Glutamatergic neuron (in vitro differentiated cells): ENCODE measurements at regions not wholly inside any gene's neighbourhood (a gene's known extent, or its start where the extent isn't known, plus 50 kb on each side); places are given as distances from the start of the nearest gene placed in this dataset.

ENCODE experiments used
- DNase-seq: peaks from one replicate; pipeline ENCODE4 v3.0.0; 2022
- H3K27ac Mint-ChIP-seq: one replicate; pipeline ENCODE4 v1.8.0; 2020; ENCODE audit warnings: mild to moderate bottlenecking, mixed read lengths, inconsistent platforms; ENCODE audit not compliant: unreplicated experiment
- H3K27me3 Mint-ChIP-seq: one replicate; pipeline ENCODE4 v1.8.0; 2020; ENCODE audit warnings: mild to moderate bottlenecking, moderate library complexity, mixed read lengths, inconsistent platforms; ENCODE audit not compliant: unreplicated experiment
- H3K36me3 Mint-ChIP-seq: one replicate; pipeline ENCODE4 v1.8.0; 2020; ENCODE audit warnings: mild to moderate bottlenecking, mixed read lengths, inconsistent platforms; ENCODE audit not compliant: unreplicated experiment
- H3K4me1 Mint-ChIP-seq: one replicate; pipeline ENCODE4 v1.8.0; 2020; ENCODE audit warnings: mild to moderate bottlenecking, low read depth, mixed read lengths, inconsistent platforms; ENCODE audit not compliant: unreplicated experiment
- H3K4me3 Mint-ChIP-seq: one replicate; pipeline ENCODE4 v1.8.0; 2020; ENCODE audit warnings: mild to moderate bottlenecking, mixed read lengths, inconsistent platforms; ENCODE audit not compliant: unreplicated experiment
- H3K9me3 Mint-ChIP-seq: one replicate; pipeline ENCODE4 v1.8.0; 2020; ENCODE audit warnings: mild to moderate bottlenecking, moderate library complexity, mixed read lengths, inconsistent platforms; ENCODE audit not compliant: unreplicated experiment
- TF ChIP-seq, protein P1 (sequence below): fragments of 200-600 bp; sonication (generic); IDR thresholded peaks from one replicate; pipeline ENCODE4 v1.5.0; 2021; ENCODE audit not compliant: partially characterized antibody, unreplicated experiment

DNA sequence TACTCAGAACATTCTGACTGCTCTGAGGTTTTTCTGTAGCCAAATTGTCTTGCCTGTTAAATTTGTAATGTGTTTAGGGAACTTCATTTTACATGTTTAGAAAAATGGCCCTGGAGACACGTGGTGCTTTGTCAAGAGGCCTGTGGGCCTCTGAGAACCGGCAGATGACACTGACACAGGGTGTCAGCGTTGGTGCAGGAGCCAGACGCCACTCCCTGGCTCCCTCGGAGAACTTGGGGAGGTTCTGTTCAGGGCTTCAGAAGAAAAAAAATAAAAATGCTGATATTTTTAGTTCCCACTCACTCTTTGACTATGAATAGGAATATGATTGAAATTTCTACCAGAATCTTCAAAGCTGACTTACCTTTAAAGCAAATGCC lies 190.9 kb upstream of the GATB start:
- no peaks in the 10 kb centered on the region for H3K9me3 Mint-ChIP-seq
- no peak overlapping the region for H3K4me3 Mint-ChIP-seq
- no peak for DNase-seq
- peaks cover 2% of the 10 kb centered on the region for H3K27me3 Mint-ChIP-seq
- H3K27ac Mint-ChIP-seq: no peak overlapping the region
- TF ChIP-seq, protein P1, sequence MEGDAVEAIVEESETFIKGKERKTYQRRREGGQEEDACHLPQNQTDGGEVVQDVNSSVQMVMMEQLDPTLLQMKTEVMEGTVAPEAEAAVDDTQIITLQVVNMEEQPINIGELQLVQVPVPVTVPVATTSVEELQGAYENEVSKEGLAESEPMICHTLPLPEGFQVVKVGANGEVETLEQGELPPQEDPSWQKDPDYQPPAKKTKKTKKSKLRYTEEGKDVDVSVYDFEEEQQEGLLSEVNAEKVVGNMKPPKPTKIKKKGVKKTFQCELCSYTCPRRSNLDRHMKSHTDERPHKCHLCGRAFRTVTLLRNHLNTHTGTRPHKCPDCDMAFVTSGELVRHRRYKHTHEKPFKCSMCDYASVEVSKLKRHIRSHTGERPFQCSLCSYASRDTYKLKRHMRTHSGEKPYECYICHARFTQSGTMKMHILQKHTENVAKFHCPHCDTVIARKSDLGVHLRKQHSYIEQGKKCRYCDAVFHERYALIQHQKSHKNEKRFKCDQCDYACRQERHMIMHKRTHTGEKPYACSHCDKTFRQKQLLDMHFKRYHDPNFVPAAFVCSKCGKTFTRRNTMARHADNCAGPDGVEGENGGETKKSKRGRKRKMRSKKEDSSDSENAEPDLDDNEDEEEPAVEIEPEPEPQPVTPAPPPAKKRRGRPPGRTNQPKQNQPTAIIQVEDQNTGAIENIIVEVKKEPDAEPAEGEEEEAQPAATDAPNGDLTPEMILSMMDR: no peak
- H3K4me1 Mint-ChIP-seq: no peaks in the 10 kb centered on the region
- peaks cover 10% of the 10 kb centered on the region for H3K36me3 Mint-ChIP-seq

DNA sequence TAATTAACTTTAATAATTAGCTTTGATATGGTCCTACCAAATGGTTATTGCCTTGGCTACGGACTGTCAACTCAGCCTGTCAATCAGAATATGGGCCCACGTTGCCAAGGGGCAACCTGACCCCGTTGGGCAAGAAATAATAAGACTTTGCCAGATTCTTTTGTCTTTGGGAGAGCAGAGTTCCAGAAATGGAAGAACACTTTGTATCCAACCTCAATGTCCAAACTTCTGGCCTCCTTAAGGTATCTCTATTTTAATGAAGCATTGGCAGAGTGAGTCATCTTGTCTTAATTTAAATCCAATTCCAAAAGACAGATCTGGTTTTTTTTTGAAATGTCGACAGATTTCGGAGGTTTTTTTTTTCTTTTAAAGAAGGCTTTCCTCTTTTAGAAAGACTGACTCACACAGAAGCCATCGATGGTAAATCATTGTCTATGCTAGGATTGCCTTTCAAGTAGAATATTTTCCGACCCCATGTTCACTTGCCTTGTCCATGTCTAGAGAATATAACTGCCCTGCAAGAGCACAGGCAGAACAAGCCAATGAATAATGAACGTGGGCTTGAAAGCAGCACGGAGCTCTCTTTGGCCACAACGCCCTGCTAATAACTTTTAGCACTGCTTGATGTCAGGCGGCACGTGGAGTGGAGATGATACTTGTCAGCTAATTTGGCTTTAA lies 190.3 kb upstream of the GATB start:
- H3K36me3 Mint-ChIP-seq: peaks cover 14% of the 10 kb centered on the region
- TF ChIP-seq, protein P1: no peak
- H3K27ac Mint-ChIP-seq: no peak overlapping the region
- H3K27me3 Mint-ChIP-seq: peaks cover 2% of the 10 kb centered on the region
- DNase-seq: no peak
- peaks cover 2% of the 10 kb centered on the region for H3K9me3 Mint-ChIP-seq
- H3K4me3 Mint-ChIP-seq: no peak overlapping the region
- no peaks in the 10 kb centered on the region for H3K4me1 Mint-ChIP-seq

DNA sequence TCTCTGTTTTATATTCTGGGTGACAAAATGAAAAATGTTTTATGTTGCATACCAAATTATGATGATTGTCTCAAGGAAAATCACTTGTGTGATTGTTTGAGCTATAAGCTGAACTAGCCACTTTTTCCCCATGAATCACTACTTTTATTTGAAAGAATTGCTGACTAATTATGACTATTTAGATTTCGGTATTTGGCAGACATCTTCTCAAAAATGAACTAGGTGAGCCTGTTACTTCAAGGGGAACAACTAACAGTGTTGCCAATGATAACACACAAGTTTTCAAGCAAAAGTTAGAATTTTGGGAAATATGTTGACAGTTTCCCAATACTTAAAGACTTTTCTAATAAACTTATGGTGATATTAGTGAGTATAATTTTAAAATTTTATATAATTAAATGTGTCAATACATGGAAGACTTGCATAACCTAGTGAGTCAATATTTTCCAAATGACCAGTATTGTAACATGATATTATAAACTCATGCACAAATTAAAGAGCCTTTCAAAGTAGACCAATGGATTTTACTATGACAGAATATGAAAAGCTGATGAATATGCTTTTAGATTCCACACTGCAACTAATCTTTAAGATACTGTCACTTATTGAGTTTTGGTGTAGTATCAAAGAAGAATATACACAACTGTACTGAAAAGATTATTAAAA lies 187.7 kb upstream of the GATB start:
- TF ChIP-seq, protein P1: no peak

DNA sequence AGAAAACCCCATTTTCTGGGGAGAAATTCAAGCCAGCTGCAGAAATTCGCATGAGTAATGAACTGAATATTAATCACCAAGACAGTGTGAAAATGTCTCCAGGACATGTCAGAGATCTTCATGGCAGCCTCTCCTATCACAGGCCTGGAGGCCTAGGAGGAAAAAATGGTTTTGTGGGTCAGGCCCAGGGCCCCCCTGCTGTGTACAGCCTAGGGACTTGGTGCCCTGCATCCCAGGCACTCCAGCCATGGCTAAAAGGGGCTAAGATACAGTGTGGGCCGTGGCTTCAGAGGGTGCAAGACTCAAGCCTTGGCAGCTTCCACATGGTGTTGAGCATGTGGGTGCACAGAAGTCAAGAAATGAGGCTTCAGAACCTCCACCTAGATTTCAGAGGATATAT lies 185.9 kb upstream of the GATB start:
- Mint-ChIP-seq H3K9me3 (peaks cover 3% of the 10 kb centered on the region), H3K27me3 (peaks cover 2% of the 10 kb centered on the region), H3K27ac (no peak overlapping the region), H3K4me3 (no peak overlapping the region), H3K36me3 (peaks cover 27% of the 10 kb centered on the region), H3K4me1 (no peaks in the 10 kb centered on the region)
- TF ChIP-seq, protein P1: no peak
- DNase-seq: no peak

More for the DNA sequence above, 187.7 kb upstream of the GATB start:
- peaks cover 26% of the 10 kb centered on the region for H3K36me3 Mint-ChIP-seq
- no peak overlapping the region for H3K4me3 Mint-ChIP-seq
- no peaks in the 10 kb centered on the region for H3K4me1 Mint-ChIP-seq
- H3K9me3 Mint-ChIP-seq: peaks cover 3% of the 10 kb centered on the region
- H3K27me3 Mint-ChIP-seq: peaks cover 2% of the 10 kb centered on the region
- DNase-seq: no peak
- H3K27ac Mint-ChIP-seq: no peak overlapping the region

DNA sequence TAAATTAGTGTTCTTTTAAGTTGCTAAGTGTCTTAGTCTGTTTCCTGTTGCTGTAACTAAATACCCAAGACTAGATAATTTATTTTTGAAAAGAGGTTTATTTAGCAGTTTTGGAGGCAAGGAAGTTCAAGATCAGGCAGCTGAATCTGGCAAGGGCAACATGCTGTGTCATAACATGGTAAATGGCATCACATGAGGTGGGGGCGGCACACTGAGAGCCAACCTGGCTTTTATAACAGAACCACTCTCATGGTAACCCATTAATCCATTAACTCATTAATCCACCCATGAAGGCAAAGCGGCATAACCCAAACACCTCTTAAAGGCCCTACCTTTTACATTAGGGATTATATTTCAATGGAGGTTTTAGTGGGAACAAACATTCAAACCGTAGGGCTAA lies 182.2 kb upstream of the GATB start:
- no peak overlapping the region for H3K4me3 Mint-ChIP-seq

More for the DNA sequence above, 182.2 kb upstream of the GATB start:
- Mint-ChIP-seq H3K36me3 (peaks cover 33% of the 10 kb centered on the region), H3K9me3 (peaks cover 3% of the 10 kb centered on the region), H3K4me1 (peaks cover 9% of the 10 kb centered on the region), H3K27me3 (peaks cover 2% of the 10 kb centered on the region), H3K27ac (no peak overlapping the region)
- TF ChIP-seq, protein P1: no peak
- DNase-seq: no peak
